Epithelial cell of esophagus (primary cell): ENCODE measurements at regions not wholly inside any gene's neighbourhood (a gene's known extent, or its start where the extent isn't known, plus 50 kb on each side); places are given as distances from the start of the nearest gene placed in this dataset.
A peak's percentile ranks its signal among the peaks of the same experiment; 100 is the strongest.

Source experiments
- DNase-seq: peaks from one replicate; pipeline ENCODE4 v3.0.0; 2010; ENCODE audit warnings: low read depth
- H3K4me3 ChIP-seq: 2 replicates; pipeline ENCODE4 v1.5.1; 2011; ENCODE audit warnings: mild to moderate bottlenecking, low read length, control low read depth
- TF ChIP-seq, protein P1 (sequence below): IDR thresholded peaks from 2 replicates; pipeline ENCODE4 v1.5.1; 2011; ENCODE audit warnings: low read depth, mild to moderate bottlenecking, low read length, control low read depth, inconsistent platforms; ENCODE audit not compliant: insufficient read depth; ENCODE audit errors: missing control alignments

DNA sequence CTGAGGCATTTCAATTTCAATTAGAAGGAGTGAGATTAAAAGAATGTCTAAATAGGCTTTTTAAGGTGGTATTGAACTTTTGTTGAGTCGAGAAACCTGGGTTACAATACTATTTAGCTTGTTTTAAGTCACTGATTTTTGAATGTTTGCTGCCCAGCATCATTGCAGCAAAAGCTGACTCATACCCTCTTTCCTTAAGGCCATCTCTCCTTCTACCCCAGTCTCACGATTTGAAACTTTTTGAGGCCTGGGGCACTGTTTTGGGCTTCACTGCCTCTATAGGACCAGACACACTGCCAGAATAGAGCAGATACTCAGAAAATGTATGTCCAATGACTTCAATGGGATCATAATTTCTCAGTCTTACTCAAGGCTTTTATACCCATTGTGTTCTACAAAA lies 319.6 kb upstream of the TGFBR2 start:
- no peak overlapping the region for H3K4me3 ChIP-seq
- DNase-seq: peak; percentile 53
- TF ChIP-seq, protein P1, sequence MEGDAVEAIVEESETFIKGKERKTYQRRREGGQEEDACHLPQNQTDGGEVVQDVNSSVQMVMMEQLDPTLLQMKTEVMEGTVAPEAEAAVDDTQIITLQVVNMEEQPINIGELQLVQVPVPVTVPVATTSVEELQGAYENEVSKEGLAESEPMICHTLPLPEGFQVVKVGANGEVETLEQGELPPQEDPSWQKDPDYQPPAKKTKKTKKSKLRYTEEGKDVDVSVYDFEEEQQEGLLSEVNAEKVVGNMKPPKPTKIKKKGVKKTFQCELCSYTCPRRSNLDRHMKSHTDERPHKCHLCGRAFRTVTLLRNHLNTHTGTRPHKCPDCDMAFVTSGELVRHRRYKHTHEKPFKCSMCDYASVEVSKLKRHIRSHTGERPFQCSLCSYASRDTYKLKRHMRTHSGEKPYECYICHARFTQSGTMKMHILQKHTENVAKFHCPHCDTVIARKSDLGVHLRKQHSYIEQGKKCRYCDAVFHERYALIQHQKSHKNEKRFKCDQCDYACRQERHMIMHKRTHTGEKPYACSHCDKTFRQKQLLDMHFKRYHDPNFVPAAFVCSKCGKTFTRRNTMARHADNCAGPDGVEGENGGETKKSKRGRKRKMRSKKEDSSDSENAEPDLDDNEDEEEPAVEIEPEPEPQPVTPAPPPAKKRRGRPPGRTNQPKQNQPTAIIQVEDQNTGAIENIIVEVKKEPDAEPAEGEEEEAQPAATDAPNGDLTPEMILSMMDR: no peak

DNA sequence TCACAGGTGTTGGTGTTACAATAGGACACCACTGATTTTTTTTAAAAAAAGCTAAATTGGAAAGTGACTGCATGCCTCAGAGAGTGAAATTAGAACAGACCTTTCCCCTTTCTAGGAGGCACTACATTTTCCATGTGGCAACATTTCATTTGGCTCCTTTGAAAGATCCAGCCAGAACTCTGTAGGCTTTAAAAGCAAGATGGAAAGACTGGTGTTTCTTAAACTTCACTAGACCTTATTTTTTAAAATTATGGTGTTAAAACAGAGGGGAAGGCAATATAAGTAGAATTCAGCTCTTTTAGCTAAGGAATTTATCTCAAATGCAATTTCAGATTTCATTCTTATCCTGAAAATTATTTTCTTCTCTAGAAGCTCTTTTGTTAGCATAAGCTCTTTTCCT lies 317.6 kb upstream of the TGFBR2 start:
- H3K4me3 ChIP-seq: no peak overlapping the region
- TF ChIP-seq, protein P1: no peak
- DNase-seq: no peak

DNA sequence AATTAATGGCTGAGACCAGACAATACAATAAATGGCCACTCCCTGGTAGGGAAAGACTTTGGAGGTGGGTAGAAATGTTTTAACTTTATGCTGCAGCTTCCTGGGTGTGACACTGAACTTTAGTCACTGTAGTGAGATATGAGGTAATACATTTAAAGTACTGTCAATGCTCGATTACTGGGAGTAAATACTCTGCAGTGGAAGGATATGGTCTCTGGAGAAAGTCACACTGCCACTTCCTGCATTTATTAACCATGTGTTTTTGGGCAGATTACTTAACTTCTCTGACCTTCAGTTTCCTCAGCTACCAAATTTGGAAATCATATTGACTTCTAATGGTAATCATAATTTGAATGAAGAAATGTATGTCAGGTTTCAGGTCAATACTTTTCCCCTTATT lies 317.1 kb upstream of the TGFBR2 start:
- DNase-seq: peak; percentile 44
- TF ChIP-seq, protein P1: no peak
- H3K4me3 ChIP-seq: no peak overlapping the region

DNA sequence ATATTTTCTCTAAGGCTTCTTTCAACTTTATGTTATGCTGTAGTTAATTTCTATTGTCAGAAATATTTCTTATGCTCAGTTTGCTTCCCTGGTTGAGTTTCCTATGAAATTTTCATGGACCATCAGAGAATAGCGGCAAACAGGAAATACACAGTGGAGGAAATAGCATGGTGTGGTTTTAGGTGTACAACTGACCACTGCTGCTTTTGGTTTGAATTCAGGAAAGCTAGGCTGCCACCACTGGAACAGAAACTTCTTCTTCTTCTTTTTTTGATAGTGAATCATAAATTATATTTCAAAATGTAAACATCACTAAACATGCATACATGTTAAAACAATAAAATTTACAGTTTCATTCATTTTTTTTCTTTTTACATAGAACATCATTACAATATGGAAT lies 316.6 kb upstream of the TGFBR2 start:
- TF ChIP-seq, protein P1: no peak
- DNase-seq: no peak
- H3K4me3 ChIP-seq: no peak overlapping the region

DNA sequence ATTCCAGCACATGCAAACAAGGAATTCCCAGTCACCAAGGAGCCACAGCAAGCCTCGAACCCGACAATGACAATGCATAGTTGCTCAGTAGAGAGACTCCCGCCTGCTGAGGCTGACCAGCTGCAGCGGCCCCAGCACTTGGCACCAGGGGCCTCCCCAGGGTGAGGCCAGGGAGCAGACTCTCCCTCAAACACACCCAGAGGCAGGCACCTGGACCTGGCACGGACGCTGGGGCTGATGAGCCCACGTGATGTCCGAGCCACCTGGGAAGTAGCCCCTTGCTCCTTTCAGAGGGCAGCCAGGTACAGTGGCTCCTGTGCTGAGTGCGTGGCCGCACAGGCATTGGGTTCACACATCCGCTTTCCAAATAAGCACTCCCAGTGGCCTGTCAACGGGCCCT lies 315.9 kb upstream of the TGFBR2 start:
- TF ChIP-seq, protein P1: no peak
- H3K4me3 ChIP-seq: no peak overlapping the region
- DNase-seq: no peak

DNA sequence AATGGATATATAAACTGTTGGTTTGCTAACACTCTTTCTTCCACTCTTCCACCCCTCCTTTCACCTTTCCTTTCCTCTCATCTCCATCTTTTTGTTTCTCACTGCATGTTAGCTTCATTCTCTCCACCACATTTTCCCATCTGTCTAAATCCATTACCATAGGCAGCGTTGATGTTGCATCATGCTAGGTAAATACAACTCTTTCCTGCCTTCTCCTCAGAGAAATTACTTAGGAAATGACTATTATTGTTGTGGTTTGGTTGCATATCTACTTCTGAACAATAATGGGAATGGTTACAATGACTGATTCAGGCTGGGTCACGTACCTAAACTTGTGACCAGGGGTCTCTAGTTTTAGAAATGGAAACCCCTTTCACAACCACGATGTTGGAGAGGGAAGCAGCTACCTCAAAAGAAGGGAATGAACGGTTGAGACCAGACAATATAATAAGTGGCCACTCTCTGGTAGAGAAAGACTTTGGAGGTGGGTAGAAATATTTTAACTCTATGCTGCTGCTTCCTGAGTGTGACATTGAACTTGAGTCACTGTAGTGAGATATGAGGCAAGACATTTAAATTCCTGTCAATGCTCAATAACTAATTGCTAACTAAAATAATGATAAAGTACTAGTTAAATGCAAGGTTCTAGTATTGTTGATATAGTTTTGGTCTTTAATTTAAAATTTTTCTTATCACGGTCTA lies 314.1 kb upstream of the TGFBR2 start:
- DNase-seq: peak; percentile 76
- TF ChIP-seq, protein P1: no peak
- no peak overlapping the region for H3K4me3 ChIP-seq

DNA sequence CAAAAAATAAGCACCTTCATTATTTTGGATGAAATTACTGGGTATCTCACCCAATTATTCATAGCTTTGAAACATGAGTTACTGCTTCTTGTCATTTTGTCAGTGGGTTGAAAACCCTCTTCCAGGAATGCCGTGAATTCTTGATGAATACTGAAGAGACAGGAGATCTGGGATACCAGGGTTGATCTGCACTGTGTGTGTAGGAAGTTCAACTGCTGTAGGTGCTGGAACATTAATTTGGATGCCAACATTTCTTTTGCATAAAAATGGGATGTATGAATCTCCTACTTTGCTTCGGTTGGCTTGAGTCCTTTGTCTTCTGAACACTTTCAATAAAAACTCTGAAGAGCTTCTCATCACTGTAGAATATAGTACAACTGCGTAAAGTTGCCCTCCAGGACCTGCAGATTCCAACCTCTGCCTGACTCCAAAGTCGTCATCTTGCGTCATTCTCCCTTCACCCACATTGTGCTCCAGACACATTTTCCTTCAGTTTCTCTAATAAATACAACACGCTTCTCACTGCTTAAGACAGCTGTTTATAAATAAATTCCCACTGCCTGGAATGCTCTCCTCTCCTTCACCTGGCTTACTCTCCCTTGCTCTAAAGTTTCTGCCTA lies 312.7 kb upstream of the TGFBR2 start:
- DNase-seq: no peak
- TF ChIP-seq, protein P1: no peak
- no peak overlapping the region for H3K4me3 ChIP-seq
